Esophagus squamous epithelium (tissue), 4 donors: ENCODE measurements at regions not wholly inside any gene's neighbourhood (a gene's known extent, or its start where the extent isn't known, plus 50 kb on each side); places are given as distances from the start of the nearest gene placed in this dataset.

ENCODE experiments used
- POLR2A ChIP-seq, 4 donors: fragments of 450-650 bp; IDR thresholded peaks; one replicate each; pipeline ENCODE4 v1.6.1; 2017; ENCODE audit warnings: antibody characterized with exemption in 4 of 4, mild to moderate bottlenecking in 4 of 4, moderate library complexity in 3 of 4
- TF ChIP-seq, protein P1 (sequence below), 6 experiments: fragments of 450-650 bp in 4 of 6; fragments of 200-600 bp in 2 of 6; sonication (generic) in 2 of 6; IDR thresholded peaks; one replicate each; pipeline ENCODE4 v1.5.1; 2016 to 2019; ENCODE audit warnings: antibody characterized with exemption in 6 of 6, mild to moderate bottlenecking in 4 of 6, moderate library complexity in 4 of 6

DNA sequence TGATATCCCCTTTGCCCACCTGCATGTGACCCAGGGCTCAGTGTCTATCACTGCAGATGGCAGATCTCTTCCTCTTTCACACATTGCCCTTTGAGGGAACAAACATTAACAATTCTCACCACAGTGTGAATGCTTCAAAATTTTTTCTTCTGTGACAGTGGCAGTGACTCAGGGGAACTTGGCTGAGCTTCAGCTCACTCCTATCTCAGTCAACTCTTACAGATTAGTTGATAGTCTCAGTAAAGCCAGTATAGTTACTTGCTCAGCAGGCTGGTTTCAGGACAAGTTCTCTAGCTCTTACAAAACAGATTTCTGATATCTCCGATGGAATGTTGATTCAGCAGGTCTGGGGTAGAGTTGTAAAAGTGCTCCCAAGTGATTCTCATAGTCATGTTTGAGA is 166.9 kb downstream of the DLEU7 start:
- TF ChIP-seq, protein P1, sequence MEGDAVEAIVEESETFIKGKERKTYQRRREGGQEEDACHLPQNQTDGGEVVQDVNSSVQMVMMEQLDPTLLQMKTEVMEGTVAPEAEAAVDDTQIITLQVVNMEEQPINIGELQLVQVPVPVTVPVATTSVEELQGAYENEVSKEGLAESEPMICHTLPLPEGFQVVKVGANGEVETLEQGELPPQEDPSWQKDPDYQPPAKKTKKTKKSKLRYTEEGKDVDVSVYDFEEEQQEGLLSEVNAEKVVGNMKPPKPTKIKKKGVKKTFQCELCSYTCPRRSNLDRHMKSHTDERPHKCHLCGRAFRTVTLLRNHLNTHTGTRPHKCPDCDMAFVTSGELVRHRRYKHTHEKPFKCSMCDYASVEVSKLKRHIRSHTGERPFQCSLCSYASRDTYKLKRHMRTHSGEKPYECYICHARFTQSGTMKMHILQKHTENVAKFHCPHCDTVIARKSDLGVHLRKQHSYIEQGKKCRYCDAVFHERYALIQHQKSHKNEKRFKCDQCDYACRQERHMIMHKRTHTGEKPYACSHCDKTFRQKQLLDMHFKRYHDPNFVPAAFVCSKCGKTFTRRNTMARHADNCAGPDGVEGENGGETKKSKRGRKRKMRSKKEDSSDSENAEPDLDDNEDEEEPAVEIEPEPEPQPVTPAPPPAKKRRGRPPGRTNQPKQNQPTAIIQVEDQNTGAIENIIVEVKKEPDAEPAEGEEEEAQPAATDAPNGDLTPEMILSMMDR (IDR thresholded peaks at IDR 0.05), result no peak
- TF ChIP-seq POLR2A (IDR thresholded peaks at IDR 0.05), result no peak
